OCI-LY7 (cell line): ENCODE measurements at regions not wholly inside any gene's neighbourhood (a gene's known extent, or its start where the extent isn't known, plus 50 kb on each side); places are given as distances from the start of the nearest gene placed in this dataset.

Source experiments
- EZH2phosphoT487 ChIP-seq: fragments of 200-600 bp; sonication (generic); IDR thresholded peaks from 2 replicates; pipeline ENCODE4 v1.6.1; 2018; ENCODE audit warnings: low read depth, borderline replicate concordance, mild to moderate bottlenecking, mixed run types, antibody characterized with exemption, low read length, moderate library complexity, mixed read lengths
- TF ChIP-seq, protein P1 (sequence below): fragments of 200-600 bp; sonication (generic); conservative IDR thresholded peaks from 2 replicates; pipeline ENCODE4 v1.5.1; 2014; ENCODE audit warnings: mild to moderate bottlenecking, antibody characterized with exemption, low read length, moderate library complexity, mixed read lengths

DNA sequence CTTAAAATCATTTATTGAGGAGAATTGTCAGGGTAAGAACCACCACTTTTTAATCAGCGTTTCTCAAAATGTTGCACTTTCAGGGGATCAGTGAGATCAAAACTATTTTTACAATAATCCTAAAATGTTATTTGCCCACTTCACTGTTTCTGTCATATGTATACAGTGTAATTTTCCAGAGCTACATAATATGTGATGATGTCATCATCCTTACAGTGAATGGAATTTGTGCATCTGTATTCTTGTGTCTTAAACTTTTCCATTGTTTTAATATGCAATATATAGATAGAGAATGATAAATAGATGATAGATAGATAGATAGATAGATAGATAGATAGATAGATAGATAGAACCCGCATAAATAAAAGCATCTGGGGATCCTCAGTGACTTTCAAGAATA, 518.0 kb downstream of the ADCYAP1 start:
- TF ChIP-seq, protein P1, sequence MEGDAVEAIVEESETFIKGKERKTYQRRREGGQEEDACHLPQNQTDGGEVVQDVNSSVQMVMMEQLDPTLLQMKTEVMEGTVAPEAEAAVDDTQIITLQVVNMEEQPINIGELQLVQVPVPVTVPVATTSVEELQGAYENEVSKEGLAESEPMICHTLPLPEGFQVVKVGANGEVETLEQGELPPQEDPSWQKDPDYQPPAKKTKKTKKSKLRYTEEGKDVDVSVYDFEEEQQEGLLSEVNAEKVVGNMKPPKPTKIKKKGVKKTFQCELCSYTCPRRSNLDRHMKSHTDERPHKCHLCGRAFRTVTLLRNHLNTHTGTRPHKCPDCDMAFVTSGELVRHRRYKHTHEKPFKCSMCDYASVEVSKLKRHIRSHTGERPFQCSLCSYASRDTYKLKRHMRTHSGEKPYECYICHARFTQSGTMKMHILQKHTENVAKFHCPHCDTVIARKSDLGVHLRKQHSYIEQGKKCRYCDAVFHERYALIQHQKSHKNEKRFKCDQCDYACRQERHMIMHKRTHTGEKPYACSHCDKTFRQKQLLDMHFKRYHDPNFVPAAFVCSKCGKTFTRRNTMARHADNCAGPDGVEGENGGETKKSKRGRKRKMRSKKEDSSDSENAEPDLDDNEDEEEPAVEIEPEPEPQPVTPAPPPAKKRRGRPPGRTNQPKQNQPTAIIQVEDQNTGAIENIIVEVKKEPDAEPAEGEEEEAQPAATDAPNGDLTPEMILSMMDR: no peak
- TF ChIP-seq EZH2phosphoT487: no peak
